HG03342 (cell line): ENCODE measurements at regions not wholly inside any gene's neighbourhood (a gene's known extent, or its start where the extent isn't known, plus 50 kb on each side); places are given as distances from the start of the nearest gene placed in this dataset.

Experiments
- ATAC-seq: cut with Tn5 transposase; IDR thresholded peaks from one replicate; pipeline ENCODE4 v1.9.1; 2021; ENCODE audit warnings: mild to moderate bottlenecking, moderate library complexity; ENCODE audit not compliant: unreplicated experiment

- no peak for ATAC-seq
Observed at GRCh38 chr4:4775493-4776004, 83.9 kb upstream of the MSX1 start.

- no peak for ATAC-seq
Observed at GRCh38 chr4:4772534-4772933, 86.9 kb upstream of the MSX1 start.

- no peak for ATAC-seq
Observed at GRCh38 chr4:4771160-4771559, 88.3 kb upstream of the MSX1 start.

GRCh38 chr4:4770610-4771009 is 88.9 kb upstream of the MSX1 start:
- ATAC-seq: no peak

GRCh38 chr4:4766564-4766963 is 92.9 kb upstream of the MSX1 start:
- no peak for ATAC-seq

GRCh38 chr4:4765811-4766210 is 93.7 kb upstream of the MSX1 start:
- ATAC-seq: no peak

GRCh38 chr4:4764558-4764905 is 94.9 kb upstream of the MSX1 start:
- no peak for ATAC-seq

GRCh38 chr4:4763822-4764557 is 95.5 kb upstream of the MSX1 start:
- ATAC-seq: no peak

- peak; percentile 88 for ATAC-seq
Observed at GRCh38 chr4:4762909-4763821, 96.3 kb upstream of the MSX1 start.

GRCh38 chr4:4762300-4762699 is 97.2 kb upstream of the MSX1 start:
- ATAC-seq: no peak

- no peak for ATAC-seq
Observed at GRCh38 chr4:4761128-4761982, 98.1 kb upstream of the MSX1 start.

- no peak for ATAC-seq
Observed at GRCh38 chr4:4759883-4760282, 99.6 kb upstream of the MSX1 start.

- ATAC-seq: no peak
Observed at GRCh38 chr4:4759232-4759631, 100.2 kb upstream of the MSX1 start.

- ATAC-seq: peak; percentile 23
Observed at GRCh38 chr4:4758681-4759080, 100.8 kb upstream of the MSX1 start.

- no peak for ATAC-seq
Observed at GRCh38 chr4:4755306-4755705, 104.2 kb upstream of the MSX1 start.

GRCh38 chr4:4754641-4755040 is 104.8 kb upstream of the MSX1 start:
- no peak for ATAC-seq

- no peak for ATAC-seq
Observed at GRCh38 chr4:4753643-4754042, 105.8 kb upstream of the MSX1 start.

GRCh38 chr4:4752576-4753401 is 106.7 kb upstream of the MSX1 start:
- ATAC-seq: no peak

- ATAC-seq: no peak
Observed at GRCh38 chr4:4752025-4752424, 107.4 kb upstream of the MSX1 start.

GRCh38 chr4:4750187-4750586 is 109.3 kb upstream of the MSX1 start:
- ATAC-seq: no peak
